ENCODE measurements at regions not wholly inside any gene's neighbourhood (a gene's known extent, or its start where the extent isn't known, plus 50 kb on each side); places are given as distances from the start of the nearest gene placed in this dataset.
"Not testable (repeated sequence)": the region's sequence is repeated elsewhere in the genome, so short reads cannot be mapped to it uniquely, and the experiment has no call there.

- not testable (repeated sequence) for TF ChIP-seq CTCF (IDR thresholded peaks at IDR 0.05; ENCODE audit: borderline replicate concordance, extremely low read depth, low read length, poor library complexity, severe bottlenecking); EZH2 (IDR thresholded peaks at IDR 0.05; ENCODE audit: borderline replicate concordance, low read depth, low read length, severe bottlenecking)
Observed at GRCh38 chr9:62863867-62864266, 1674.0 kb downstream of the SPATA31A7 start.

Data from DND-41 (cell line).